ENCODE measurements at regions not wholly inside any gene's neighbourhood (a gene's known extent, or its start where the extent isn't known, plus 50 kb on each side); places are given as distances from the start of the nearest gene placed in this dataset.

DNA sequence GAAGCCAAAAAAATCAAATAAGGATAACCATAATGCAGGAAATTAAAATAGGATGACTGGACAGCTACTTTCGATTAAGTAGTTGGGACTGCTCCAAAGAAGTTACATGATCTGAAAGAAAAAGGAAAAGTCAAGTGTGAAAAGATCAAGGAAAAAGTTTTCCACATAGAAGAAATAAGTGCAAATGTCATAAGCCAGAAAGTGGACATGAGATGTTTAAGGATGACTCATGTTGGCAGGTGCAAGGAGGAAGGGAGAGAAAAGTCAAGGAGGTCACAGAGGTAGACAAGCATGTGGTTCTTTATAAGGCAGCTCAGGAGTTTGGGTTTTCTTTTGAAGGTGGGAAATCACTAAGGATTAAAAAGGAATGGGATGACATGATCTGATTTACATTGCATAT is 89.8 kb upstream of the GPRIN3 start:
- no peak for TF ChIP-seq EP300 (IDR thresholded peaks at IDR 0.05; ENCODE audit: borderline replicate concordance)
- no peak for TF ChIP-seq REST (IDR thresholded peaks at IDR 0.05; ENCODE audit: low read depth)
- no peak for TF ChIP-seq CEBPB (IDR thresholded peaks at IDR 0.05)
- no peak for TF ChIP-seq NFIC (IDR thresholded peaks at IDR 0.05)
